HG03442 (cell line): ENCODE measurements at regions not wholly inside any gene's neighbourhood (a gene's known extent, or its start where the extent isn't known, plus 50 kb on each side); places are given as distances from the start of the nearest gene placed in this dataset.

Experiments used
- ATAC-seq: cut with Tn5 transposase; IDR thresholded peaks from one replicate; pipeline ENCODE4 v1.9.1; 2021; ENCODE audit warnings: mild to moderate bottlenecking, moderate library complexity; ENCODE audit not compliant: unreplicated experiment

DNA sequence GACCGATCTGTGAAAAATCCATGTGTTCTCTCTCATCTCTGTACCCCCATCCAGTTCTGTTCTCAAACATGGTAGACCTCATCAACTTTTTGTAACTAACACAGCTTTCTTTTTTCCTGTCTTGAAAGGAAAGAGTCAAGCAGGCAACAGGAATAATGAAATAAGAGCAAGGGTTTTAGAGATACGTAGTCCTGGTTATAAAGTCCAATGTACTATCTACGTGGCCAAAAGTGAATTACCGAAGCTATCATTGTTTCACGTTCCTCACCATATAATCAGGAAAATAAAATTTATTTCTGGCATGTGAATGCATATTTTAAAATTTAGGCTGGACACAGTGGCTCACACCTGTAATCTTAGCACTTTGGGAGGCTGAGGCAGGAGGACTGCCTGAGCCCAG is 472.2 kb upstream of the ANO3 start:
- ATAC-seq: no peak

DNA sequence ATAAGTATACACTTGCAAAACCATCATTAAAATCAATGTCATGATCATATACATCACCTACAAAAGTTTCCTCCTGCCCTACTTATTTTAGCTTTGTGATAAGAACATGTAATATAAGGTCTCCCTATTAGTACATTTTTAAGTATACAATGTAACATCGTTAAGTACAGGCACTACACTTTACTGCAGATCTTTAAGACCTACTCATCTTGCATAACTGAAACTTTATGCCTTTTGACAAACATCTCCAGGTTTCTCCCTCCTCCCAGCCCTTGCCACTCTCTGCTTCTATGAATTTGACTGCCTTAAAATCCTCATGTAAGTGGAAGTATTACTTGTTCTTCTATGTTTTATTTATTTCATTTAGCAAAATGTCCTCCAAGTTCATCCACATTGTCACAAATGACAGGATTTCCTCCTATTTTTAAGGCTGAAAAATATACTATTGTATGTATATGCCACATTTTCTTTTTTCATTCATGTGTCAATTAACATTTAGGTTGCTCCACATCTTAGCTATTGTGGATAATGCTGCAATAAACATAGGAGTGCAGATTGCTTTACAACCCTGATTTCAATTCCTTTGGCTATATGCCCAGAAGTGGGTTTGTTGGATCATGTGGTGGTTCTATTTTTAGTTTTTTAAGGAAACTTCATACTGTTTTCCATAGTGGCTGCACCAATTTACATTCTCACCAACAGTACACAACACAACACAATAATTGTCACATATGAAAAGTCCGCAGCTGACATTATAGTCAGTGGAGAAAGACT is 471.1 kb upstream of the ANO3 start:
- ATAC-seq: no peak

DNA sequence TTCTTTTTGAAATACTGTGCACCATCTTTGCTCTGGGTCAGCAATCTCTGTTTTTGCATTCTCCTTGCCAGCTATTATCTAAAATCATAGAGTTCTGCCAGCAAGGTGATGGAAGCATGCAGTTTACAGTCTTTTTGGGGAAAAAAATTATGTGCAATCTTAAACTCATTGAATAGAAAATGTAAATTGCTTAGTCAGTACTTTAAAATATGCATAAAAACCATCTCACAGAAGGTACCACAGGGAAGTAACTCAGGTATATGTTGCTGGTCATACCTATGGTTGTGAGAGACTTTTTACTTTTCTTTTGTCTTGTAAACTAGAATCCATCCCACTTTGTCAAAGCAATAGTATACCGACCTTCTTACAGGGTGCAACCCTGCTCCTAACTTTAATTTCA is 469.8 kb upstream of the ANO3 start:
- no peak for ATAC-seq

- ATAC-seq: no peak
Observed at GRCh38 chr11:25863986-25864385, 467.9 kb upstream of the ANO3 start.

DNA sequence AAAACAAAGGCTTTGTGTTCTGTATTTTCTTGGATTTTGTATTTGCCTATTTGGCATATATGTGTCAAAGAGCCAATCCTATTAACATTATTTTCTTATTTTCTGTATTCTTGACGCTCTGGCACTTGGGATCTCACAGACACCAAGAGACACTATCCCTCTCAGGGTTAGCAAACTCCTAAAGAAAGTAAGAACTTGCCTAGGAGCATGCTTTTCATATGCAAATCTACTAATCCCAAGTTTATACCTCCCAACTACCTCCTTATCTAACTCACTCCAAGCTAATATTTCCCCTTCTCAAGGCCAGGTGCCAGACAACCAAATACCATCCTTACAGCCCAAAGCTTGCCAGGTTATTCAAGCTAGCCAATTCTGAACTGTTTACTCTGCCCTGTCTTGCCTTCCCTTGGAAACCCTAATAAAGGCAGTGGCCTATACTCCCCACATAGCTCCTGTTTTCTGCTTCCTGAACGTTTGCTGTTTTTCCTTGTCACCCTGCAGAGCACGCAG is 455.4 kb upstream of the ANO3 start:
- ATAC-seq: no peak

DNA sequence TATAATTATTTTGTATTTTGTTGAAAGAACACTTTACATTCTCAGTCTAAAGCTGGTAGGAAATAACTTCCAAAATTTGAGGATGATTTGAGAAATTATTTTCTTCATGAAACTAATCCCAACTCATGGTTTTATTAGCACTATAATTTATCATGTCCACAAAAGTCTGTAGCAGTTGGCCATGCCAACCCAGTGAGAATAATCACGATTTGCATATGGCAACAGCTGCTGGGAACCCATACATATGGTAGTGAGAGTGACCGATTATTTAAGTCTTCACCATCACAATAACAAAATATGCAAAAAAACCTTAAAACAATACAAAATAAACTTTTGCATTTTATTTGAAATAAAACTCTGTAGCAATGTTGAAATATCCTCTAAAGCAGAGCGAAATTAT is 445.9 kb upstream of the ANO3 start:
- no peak for ATAC-seq

DNA sequence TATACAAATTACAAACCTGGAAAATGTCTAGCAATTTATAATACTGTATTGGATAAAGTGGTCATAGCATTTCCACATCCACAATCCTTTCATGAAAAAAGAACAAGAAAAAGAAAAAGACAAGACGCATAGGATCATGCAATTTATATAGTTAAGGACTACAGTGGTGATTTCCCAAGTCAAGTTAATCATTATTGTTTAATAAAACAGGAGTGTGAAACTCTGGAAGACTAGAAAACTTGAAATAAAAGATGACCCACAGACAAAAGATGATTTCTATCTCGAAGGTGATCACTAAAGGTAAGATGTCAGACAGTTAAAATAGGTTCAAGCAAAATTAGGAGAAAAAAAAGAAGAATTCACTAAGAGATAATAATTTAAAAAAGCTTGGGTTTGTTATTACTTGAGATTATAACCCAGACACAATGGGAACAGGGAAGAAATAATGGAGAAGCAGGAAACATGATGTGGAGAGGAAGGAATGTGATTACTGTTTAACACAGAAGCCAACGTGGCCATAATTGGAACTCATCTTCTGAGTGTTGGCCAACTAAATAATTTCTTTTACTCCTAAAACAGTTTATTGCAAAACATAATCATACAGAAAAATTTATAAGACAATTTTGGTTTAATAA is 441.2 kb upstream of the ANO3 start:
- ATAC-seq: no peak

GRCh38 chr11:25891960-25892359 is 440.0 kb upstream of the ANO3 start:
- no peak for ATAC-seq

DNA sequence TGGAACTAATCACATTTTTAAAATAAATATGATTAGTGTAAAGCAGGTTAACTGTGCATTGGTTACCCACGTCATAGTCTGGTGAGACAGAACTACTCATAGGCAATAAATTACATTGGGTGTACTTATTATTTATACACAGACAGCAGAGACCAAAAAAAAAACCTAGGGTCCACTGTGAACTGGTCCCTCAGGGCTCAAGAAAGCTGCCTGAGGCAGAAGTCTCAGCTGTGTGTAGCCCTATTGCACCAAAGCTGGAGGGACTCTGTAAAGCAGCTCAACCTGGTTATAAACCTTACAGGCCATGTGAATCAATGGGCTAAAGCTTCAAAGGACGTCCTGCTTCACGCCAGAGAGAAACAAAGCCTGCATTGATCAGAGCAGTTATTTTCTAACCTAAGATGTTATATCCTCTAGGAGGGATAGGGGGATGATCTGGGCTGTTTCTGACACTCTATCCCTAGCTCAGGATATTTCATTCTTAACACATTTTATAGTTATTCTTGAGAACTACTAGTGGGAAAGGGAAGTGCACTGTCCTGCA is 432.2 kb upstream of the ANO3 start:
- no peak for ATAC-seq

DNA sequence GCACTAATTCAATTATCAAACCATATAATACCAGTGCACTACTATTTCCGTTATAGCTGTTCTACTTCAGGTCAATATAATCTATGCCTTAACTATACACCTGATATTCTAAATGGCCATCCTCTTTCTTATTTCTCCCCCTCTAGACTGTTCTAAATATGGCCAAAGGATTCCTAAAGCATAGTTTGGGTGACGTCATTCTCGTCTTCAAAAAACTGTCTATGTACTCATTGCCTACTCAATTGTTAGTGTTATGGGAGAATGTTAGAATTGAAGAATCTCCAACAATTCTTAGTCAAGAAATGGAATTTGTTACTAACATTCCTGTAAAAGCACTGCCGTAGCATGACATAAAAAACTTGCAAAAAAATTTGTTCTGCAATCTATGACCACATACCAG is 431.1 kb upstream of the ANO3 start:
- no peak for ATAC-seq

GRCh38 chr11:25901415-25901814 is 430.5 kb upstream of the ANO3 start:
- ATAC-seq: no peak

GRCh38 chr11:25902476-25902875 is 429.5 kb upstream of the ANO3 start:
- ATAC-seq: no peak

DNA sequence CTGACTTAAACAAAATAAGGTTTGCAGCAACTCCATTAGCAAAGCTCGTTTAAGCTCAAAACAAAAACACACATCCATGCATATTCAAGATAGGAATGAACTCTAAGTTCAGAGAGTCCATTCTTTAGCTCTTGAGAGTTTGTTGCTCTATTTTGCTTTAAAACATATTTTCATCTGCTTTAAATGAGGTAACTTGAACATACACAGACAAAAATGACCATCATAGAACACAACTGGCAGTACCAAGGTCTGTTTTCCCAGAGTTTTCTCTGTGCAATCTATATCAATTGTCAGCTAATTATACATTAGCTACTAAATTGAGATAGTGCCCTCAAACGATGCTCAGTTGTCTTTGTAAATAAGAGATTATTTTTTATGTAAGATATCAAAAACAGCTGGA is 423.2 kb upstream of the ANO3 start:
- no peak for ATAC-seq

DNA sequence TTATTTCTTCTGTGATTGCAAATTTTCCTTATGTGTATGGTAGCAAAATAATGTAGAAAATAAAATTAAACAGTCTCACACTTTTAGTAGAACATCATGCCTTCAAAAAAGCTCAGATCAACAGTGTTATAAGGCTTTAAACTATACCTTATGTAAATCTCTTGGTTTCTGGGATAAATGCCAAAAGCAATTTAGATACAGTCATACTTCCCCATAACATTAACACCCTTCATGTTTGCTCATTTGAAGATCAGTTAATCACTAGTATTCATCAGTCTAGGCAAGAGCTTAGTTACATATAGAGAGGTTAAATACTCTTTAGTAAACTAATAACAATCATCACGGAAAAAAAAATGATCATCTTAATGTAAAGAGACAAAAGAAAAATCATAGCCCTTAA is 421.8 kb upstream of the ANO3 start:
- no peak for ATAC-seq

GRCh38 chr11:25920356-25920755 is 411.6 kb upstream of the ANO3 start:
- no peak for ATAC-seq

DNA sequence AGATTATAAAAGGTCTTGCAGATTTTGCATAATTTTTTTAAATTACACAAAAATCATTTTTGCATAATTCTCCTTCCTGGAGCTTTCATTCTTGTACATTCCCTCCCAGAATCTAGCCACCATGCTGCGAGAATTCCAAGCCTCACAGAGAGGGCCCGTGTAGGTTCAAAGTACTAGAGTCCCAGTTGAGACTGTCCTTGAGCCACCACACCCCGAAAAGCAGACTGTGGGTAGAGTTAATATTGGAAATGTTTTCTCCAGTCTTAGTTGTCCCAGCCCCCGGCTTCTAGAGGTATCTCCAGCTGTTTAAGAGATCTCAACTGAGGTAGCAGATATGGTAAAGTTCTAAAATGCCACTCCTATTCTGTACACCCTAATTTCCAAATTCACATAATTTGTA is 407.3 kb upstream of the ANO3 start:
- ATAC-seq: no peak

DNA sequence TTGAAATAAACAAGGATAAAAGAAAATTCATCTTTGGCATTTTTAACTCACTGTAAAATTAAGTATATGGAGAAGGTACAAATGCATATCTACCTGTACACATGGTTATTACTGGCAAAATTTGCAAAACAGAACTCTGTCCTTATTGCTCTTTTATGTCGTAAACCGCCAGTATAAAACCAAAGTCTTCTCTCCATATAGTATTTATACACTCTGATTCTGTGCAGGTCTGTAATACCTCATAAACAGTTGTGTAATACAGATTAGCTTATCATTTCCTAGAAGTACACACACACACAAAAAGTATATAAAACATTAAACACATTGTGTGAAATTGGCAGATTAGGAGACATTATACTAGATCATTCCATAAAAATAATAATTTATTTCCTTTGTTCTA is 406.6 kb upstream of the ANO3 start:
- no peak for ATAC-seq

DNA sequence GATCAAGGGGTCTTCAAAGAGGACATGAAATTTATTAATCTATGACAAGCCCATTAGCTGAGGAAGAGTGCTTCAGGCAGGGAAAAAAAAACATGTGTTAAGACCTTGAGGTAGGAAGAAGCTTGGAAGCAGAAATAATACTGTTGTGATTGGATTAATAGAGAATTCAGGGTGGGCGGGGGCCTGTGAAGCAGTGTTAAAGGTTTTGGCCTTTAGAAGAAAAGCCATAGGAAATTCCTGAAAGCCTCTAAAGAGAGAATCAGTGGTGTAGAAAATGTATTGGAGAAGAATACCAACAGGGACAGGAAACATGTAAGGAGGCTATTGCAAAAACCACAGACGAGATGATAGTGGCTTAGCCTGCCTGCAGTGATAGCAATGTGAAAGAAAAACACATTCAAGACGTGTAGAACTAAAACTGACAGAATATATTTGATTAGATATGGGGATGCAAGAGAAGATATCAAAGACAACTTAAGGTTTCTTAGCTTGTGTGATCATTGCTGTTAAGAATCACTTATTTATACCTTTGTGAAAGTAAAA is 404.4 kb upstream of the ANO3 start:
- no peak for ATAC-seq

- no peak for ATAC-seq
Observed at GRCh38 chr11:25928076-25928475, 403.9 kb upstream of the ANO3 start.

DNA sequence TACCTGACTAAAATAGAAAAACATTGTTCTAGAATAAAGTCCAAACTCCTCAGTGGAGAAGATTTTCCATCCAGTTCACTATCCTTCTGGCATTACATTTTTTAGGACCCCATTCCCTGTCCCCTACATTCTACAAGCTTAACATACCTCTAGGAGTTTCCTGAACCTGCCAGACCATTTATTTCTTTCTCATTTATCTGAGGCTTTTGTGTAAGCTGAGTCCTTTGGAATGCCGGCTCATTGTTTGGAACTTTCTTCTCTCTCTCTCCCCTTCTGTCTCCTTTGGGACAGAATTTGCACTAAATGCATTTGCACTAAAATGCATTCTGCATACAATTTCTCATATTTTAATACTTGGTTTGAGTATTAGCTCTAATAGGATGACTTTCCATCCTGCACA is 393.0 kb upstream of the ANO3 start:
- ATAC-seq: no peak

GRCh38 chr11:25939691-25940090 is 392.2 kb upstream of the ANO3 start:
- ATAC-seq: no peak

DNA sequence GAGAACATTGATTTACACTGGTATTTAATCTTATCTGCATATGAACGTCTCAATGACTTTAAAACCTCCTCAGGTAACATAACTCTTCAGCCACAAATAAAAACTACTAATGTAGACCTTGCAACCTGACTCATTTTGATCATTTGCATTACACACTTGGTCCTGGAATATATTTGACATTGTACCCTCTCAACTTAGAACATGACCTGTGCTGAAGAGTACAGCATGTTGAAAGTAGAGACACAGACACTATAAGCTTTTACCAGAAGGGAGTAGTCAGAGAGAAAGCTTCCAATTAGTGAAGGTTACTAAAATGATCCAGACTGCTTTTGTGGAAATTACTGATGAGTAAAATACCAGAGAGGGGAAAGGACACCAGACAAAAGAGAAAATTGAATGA is 390.6 kb upstream of the ANO3 start:
- no peak for ATAC-seq
